ENCODE measurements at regions not wholly inside any gene's neighbourhood (a gene's known extent, or its start where the extent isn't known, plus 50 kb on each side); places are given as distances from the start of the nearest gene placed in this dataset.
"Not testable (repeated sequence)": the region's sequence is repeated elsewhere in the genome, so short reads cannot be mapped to it uniquely, and the experiment has no call there.

GRCh38 chrX:25143596-25143995, 127.8 kb upstream of the ARX start:
- Histone ChIP-seq H3K4me3 (no peak overlapping the region), H3K27me3 (peaks cover 85 to 100% (median 96%) of the 10 kb centered on the region in 11 experiments), H3K9ac (no peak overlapping the region), H3K27ac (no peak overlapping the region), H4K20me1 (peaks cover 0 to 4% (median 0%) of the 10 kb centered on the region in 11 experiments; a peak in 1 of 22 replicates), H3K9me3 (replicated peaks in 1 of 11) (peaks cover 0 to 7% (median 0%) of the 10 kb centered on the region in 11 experiments; a peak in 2 of 22 replicates), H3K36me3 (no peaks in the 10 kb centered on the region), H3K4me1 (no peaks in the 10 kb centered on the region), H3K4me2 (no peak overlapping the region)
- TF ChIP-seq Cebpa-rat (IDR thresholded peaks at IDR 0.05) = no peak

DNA sequence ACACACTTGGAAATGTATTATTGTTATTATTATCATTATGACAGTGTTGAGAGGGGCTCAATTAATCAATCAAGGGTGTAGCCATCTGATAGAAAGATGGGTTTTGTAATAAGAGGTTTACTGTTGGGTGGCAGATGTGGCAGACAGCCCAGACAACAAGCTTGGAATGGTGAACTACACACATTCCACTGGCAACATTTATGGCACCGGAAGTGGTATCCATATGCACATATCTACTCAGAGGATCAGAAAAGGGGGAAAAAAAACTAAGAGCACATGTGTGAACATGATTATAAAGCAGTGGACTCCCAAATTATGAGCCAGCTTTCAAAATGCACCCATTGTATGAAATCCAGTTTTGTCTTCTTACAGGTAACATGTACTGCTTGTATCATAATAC, 125.9 kb upstream of the ARX start:
- no peaks in the 10 kb centered on the region for H3K4me1 ChIP-seq

DNA sequence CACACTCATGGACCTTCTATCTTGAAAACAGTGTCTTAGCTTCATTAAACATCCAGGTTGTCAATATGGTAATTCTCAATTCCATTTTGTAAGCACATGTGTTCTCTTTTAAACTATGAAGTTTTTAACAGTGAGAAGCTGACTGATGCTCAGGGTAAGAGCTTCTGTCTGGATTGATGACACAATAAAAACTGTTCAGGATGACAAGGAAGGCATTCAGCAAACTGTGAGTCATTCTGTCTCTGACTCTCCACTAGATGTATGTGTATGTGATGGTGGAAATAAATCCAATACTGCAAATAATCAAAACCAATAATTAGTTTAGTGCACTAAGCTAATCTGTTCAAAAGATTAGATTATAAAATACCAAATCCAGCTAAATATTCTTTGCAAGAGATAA, 115.3 kb upstream of the ARX start:
- Histone ChIP-seq H3K36me3 (no peaks in the 10 kb centered on the region), H4K20me1 (no peaks in the 10 kb centered on the region), H3K4me3 (no peak overlapping the region), H3K27me3 (peaks cover 82 to 100% (median 94%) of the 10 kb centered on the region in 11 experiments), H3K9me3 (replicated peaks in 1 of 11) (peaks cover 5 to 18% (median 9%) of the 10 kb centered on the region in 11 experiments; a peak in 15 of 22 replicates), H3K27ac (no peak overlapping the region), H3K4me2 (no peak overlapping the region), H3K9ac (no peak overlapping the region), H3K4me1 (no peaks in the 10 kb centered on the region)
- no peak for TF ChIP-seq Cebpa-rat (IDR thresholded peaks at IDR 0.05)

More for the DNA sequence above, 125.9 kb upstream of the ARX start:
- Histone ChIP-seq H3K4me3 (no peak overlapping the region), H3K36me3 (no peaks in the 10 kb centered on the region), H3K27ac (no peak overlapping the region), H3K9ac (no peak overlapping the region), H3K9me3 (replicated peaks in 1 of 11) (no peaks in the 10 kb centered on the region; a peak in 1 of 22 replicates), H4K20me1 (peaks cover 0 to 4% (median 0%) of the 10 kb centered on the region in 11 experiments; a peak in 1 of 22 replicates), H3K27me3 (peaks cover 87 to 100% (median 97%) of the 10 kb centered on the region in 11 experiments), H3K4me2 (no peak overlapping the region)
- TF ChIP-seq Cebpa-rat (IDR thresholded peaks at IDR 0.05) = no peak

DNA sequence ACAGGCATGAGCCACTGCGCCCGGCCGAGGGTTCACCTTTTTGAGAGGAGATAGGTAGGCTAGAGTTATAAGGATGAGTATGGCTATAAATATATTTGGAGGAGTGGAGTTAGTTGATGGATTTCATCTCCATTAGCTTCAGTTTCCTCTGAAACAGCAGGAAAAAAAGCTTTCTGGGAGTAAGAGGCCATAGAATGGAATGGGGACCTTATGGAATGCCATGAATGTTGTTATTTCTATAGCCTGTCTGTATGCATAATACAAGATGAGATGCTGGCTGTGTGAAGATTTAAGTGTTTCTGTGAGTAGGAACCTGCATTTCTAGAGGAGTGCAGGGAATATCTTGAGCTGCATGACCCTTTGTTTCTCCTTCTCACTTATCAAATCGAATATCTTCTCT, 114.9 kb upstream of the ARX start:
- H3K9ac ChIP-seq = no peak overlapping the region
- H3K27me3 ChIP-seq = peaks cover 81 to 100% (median 94%) of the 10 kb centered on the region in 11 experiments
- H3K36me3 ChIP-seq = no peaks in the 10 kb centered on the region
- no peaks in the 10 kb centered on the region for H3K4me1 ChIP-seq
- TF ChIP-seq Cebpa-rat (IDR thresholded peaks at IDR 0.05) = no peak
- peaks cover 5 to 16% (median 9%) of the 10 kb centered on the region in 11 experiments; a peak in 15 of 22 replicates for H3K9me3 ChIP-seq (replicated peaks in 1 of 11)
- H4K20me1 ChIP-seq = no peaks in the 10 kb centered on the region
- H3K4me3 ChIP-seq = no peak overlapping the region
- no peak overlapping the region for H3K4me2 ChIP-seq
- no peak overlapping the region for H3K27ac ChIP-seq

GRCh38 chrX:25125483-25125882, 109.7 kb upstream of the ARX start:
- Histone ChIP-seq H3K9me3 (replicated peaks in 1 of 11) (peaks cover 0 to 19% (median 8%) of the 10 kb centered on the region in 11 experiments; a peak in 10 of 22 replicates), H3K9ac (no peak overlapping the region), H3K27me3 (peaks cover 68 to 90% (median 84%) of the 10 kb centered on the region in 11 experiments), H3K4me3 (no peak overlapping the region), H4K20me1 (no peaks in the 10 kb centered on the region), H3K36me3 (no peaks in the 10 kb centered on the region), H3K4me2 (no peak overlapping the region), H3K27ac (no peak overlapping the region), H3K4me1 (no peaks in the 10 kb centered on the region)
- TF ChIP-seq Cebpa-rat (IDR thresholded peaks at IDR 0.05) = no peak

GRCh38 chrX:25124391-25124790, 108.6 kb upstream of the ARX start:
- no peaks in the 10 kb centered on the region for H3K36me3 ChIP-seq
- no peaks in the 10 kb centered on the region for H4K20me1 ChIP-seq
- no peak overlapping the region for H3K27ac ChIP-seq
- no peaks in the 10 kb centered on the region for H3K4me1 ChIP-seq
- no peak for TF ChIP-seq Cebpa-rat (IDR thresholded peaks at IDR 0.05)
- H3K9ac ChIP-seq = no peak overlapping the region
- H3K4me2 ChIP-seq = no peak overlapping the region
- H3K4me3 ChIP-seq = no peak overlapping the region
- H3K9me3 ChIP-seq (replicated peaks in 1 of 11) = peaks cover 0 to 19% (median 8%) of the 10 kb centered on the region in 11 experiments; a peak in 10 of 22 replicates
- peaks cover 62 to 81% (median 75%) of the 10 kb centered on the region in 11 experiments for H3K27me3 ChIP-seq

- Histone ChIP-seq H3K27me3 (peaks cover 70 to 98% (median 96%) of the 10 kb centered on the region in 11 experiments), H3K36me3 (no peaks in the 10 kb centered on the region), H4K20me1 (peaks cover 0 to 4% (median 0%) of the 10 kb centered on the region in 11 experiments; a peak in 2 of 22 replicates), H3K27ac (no peak overlapping the region), H3K4me3 (no peak overlapping the region), H3K4me1 (no peaks in the 10 kb centered on the region), H3K4me2 (no peak overlapping the region), H3K9me3 (replicated peaks in 1 of 11) (no peaks in the 10 kb centered on the region; a peak in 1 of 22 replicates), H3K9ac (no peak overlapping the region)
- no peak for TF ChIP-seq Cebpa-rat (IDR thresholded peaks at IDR 0.05)
These were observed 96.4 kb upstream of the ARX start for GRCh38 chrX:25112156-25112555.

DNA sequence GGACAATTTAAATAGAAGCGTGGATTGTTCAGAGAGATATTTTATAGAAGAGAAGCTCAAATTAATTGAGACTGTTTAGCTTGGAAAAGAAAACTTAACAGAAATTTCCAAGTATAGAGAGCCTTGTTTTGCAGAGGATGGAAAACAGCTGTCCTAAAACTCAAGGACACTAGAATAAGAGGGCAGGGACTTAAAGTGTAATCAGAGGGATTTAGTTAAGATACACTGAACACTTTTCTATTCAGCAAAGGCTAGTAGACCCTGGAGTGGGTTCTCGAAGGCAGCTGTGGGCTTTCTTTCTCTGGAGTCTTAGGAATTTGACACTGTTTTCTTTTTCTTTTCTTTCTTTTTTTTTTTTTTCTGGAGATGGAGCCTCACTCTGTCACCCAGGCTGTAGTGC, 92.7 kb upstream of the ARX start:
- H3K36me3 ChIP-seq = no peaks in the 10 kb centered on the region

DNA sequence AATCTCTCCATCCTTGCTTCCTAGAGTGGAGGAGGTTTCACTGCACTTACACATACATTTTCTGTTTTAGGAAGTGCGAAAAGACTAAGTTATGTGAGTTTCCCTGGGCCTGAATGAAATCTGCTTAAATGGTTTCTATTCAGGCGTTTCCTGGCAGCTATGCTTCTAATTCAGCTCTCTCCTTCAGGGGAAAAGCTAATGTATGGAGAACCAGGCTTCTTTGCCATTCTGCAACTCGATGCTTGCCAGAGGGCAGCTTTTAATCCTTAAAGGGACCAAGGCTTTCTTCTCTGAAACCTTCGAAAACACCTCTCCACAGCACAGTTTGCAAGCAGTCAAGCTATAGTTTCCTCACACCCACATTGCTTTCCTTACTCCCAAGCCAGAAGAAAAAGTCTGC, 89.5 kb upstream of the ARX start:
- Histone ChIP-seq H3K27ac (no peak overlapping the region), H3K4me1 (no peaks in the 10 kb centered on the region), H3K36me3 (no peaks in the 10 kb centered on the region), H3K4me2 (no peak overlapping the region), H3K4me3 (no peak overlapping the region), H3K9ac (no peak overlapping the region), H3K27me3 (peaks cover 74 to 87% (median 85%) of the 10 kb centered on the region in 11 experiments), H3K9me3 (replicated peaks in 1 of 11) (no peaks in the 10 kb centered on the region), H4K20me1 (no peaks in the 10 kb centered on the region; a peak in 1 of 22 replicates)
- TF ChIP-seq Cebpa-rat (IDR thresholded peaks at IDR 0.05) = no peak

More for the DNA sequence above, 92.7 kb upstream of the ARX start:
- Histone ChIP-seq H3K9ac (no peak overlapping the region), H3K27me3 (peaks cover 91 to 100% (median 99%) of the 10 kb centered on the region in 11 experiments), H3K27ac (no peak overlapping the region), H3K4me1 (no peaks in the 10 kb centered on the region), H3K4me2 (no peak overlapping the region), H3K4me3 (no peak overlapping the region), H3K9me3 (replicated peaks in 1 of 11) (no peaks in the 10 kb centered on the region; a peak in 1 of 22 replicates), H4K20me1 (peaks cover 0 to 4% (median 0%) of the 10 kb centered on the region in 11 experiments; a peak in 3 of 22 replicates)
- no peak for TF ChIP-seq Cebpa-rat (IDR thresholded peaks at IDR 0.05)

GRCh38 chrX:25096522-25097045, 80.8 kb upstream of the ARX start:
- Histone ChIP-seq H3K4me2 (no peak overlapping the region), H3K27ac (no peak overlapping the region), H3K36me3 (no peaks in the 10 kb centered on the region), H3K4me1 (no peaks in the 10 kb centered on the region), H4K20me1 (no peaks in the 10 kb centered on the region), H3K9ac (no peak overlapping the region), H3K4me3 (no peak overlapping the region), H3K27me3 (peaks cover 76 to 99% (median 88%) of the 10 kb centered on the region in 11 experiments), H3K9me3 (replicated peaks in 1 of 11) (peaks cover 0 to 11% (median 0%) of the 10 kb centered on the region in 11 experiments; a peak in 1 of 22 replicates)
- TF ChIP-seq Cebpa-rat (IDR thresholded peaks at IDR 0.05) = no peak

GRCh38 chrX:25091152-25091551, 75.4 kb upstream of the ARX start:
- H3K4me2 ChIP-seq, H4K20me1 ChIP-seq, H3K27ac ChIP-seq, H3K36me3 ChIP-seq, H3K4me3 ChIP-seq, H3K9ac ChIP-seq, H3K4me1 ChIP-seq: not testable (repeated sequence)
- H3K27me3 ChIP-seq = peaks cover 41 to 86% (median 73%) of the 10 kb centered on the region in 11 experiments
- peaks cover 8 to 43% (median 16%) of the 10 kb centered on the region in 11 experiments; a peak in 16 of 22 replicates for H3K9me3 ChIP-seq (replicated peaks in 1 of 11)

All from BLaER1 treated with 17β-estradiol and CSF1 and Interleukin-3, amounts not matched to agents 10 nM and 100 nM (cell line).